Chondrocyte (in vitro differentiated cells): ENCODE measurements at regions not wholly inside any gene's neighbourhood (a gene's known extent, or its start where the extent isn't known, plus 50 kb on each side); places are given as distances from the start of the nearest gene placed in this dataset.

Experiments
- DNase-seq: peaks from one replicate; pipeline ENCODE4 v3.0.0; 2021; ENCODE audit warnings: mixed read lengths, low spot score
- H3K27ac Mint-ChIP-seq: one replicate; pipeline ENCODE4 v1.8.0; 2021; ENCODE audit warnings: mild to moderate bottlenecking, moderate library complexity, mixed read lengths; ENCODE audit not compliant: unreplicated experiment
- H3K27me3 Mint-ChIP-seq: 2 replicates; pipeline ENCODE4 v1.8.0; 2021; ENCODE audit warnings: low read depth, mixed read lengths
- H3K36me3 Mint-ChIP-seq: 2 replicates; pipeline ENCODE4 v1.8.0; 2021; ENCODE audit warnings: low read depth, mixed read lengths
- H3K4me1 Mint-ChIP-seq: 2 replicates; pipeline ENCODE4 v1.8.0; 2021; ENCODE audit warnings: low read depth, mild to moderate bottlenecking, mixed read lengths
- H3K4me3 Mint-ChIP-seq: one replicate; pipeline ENCODE4 v1.8.0; 2021; ENCODE audit warnings: mild to moderate bottlenecking, moderate library complexity, mixed read lengths; ENCODE audit not compliant: unreplicated experiment
- H3K9me3 Mint-ChIP-seq: 2 replicates; pipeline ENCODE4 v1.8.0; 2021; ENCODE audit warnings: low read depth, mixed read lengths
- TF ChIP-seq, protein P1 (sequence below): fragments of 200-600 bp; sonication (generic); IDR thresholded peaks from 2 replicates; pipeline ENCODE4 v1.5.0; 2021; ENCODE audit warnings: antibody characterized with exemption, mild to moderate bottlenecking, moderate library complexity

DNA sequence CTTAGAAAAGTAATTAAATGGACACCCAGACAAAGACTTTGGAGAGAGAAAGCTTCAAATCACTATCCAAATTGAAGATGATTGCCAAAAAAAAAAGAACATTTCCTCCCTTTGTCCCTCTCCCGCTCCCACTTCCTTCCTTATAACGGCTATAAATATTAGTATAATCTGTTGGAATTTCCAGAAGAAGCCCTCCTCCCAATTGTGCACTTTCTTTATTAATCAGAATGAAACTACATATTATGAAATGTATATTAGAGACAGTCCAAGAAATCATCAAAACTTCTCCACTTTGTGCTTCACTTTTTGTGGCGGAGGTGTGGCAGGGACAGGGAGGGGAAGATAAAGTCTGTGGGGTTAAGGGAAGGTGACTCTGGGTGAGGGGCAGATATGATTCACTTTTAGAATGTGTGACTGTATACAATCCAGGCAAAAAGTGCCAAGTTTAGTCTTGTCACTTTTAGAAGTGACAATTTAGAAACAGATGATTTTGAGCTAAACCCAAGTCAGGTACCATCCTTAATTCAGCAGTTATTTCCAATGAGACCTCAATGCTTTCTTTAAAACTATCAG is 195.0 kb upstream of the MARCKS start:
- no peaks in the 10 kb centered on the region for H3K36me3 Mint-ChIP-seq
- no peak for DNase-seq
- peaks cover 4% of the 10 kb centered on the region for H3K4me1 Mint-ChIP-seq
- no peak overlapping the region for H3K4me3 Mint-ChIP-seq
- TF ChIP-seq, protein P1, sequence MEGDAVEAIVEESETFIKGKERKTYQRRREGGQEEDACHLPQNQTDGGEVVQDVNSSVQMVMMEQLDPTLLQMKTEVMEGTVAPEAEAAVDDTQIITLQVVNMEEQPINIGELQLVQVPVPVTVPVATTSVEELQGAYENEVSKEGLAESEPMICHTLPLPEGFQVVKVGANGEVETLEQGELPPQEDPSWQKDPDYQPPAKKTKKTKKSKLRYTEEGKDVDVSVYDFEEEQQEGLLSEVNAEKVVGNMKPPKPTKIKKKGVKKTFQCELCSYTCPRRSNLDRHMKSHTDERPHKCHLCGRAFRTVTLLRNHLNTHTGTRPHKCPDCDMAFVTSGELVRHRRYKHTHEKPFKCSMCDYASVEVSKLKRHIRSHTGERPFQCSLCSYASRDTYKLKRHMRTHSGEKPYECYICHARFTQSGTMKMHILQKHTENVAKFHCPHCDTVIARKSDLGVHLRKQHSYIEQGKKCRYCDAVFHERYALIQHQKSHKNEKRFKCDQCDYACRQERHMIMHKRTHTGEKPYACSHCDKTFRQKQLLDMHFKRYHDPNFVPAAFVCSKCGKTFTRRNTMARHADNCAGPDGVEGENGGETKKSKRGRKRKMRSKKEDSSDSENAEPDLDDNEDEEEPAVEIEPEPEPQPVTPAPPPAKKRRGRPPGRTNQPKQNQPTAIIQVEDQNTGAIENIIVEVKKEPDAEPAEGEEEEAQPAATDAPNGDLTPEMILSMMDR: no peak
- H3K27me3 Mint-ChIP-seq: no peaks in the 10 kb centered on the region
- H3K9me3 Mint-ChIP-seq: no peaks in the 10 kb centered on the region
- H3K27ac Mint-ChIP-seq: no peak overlapping the region

DNA sequence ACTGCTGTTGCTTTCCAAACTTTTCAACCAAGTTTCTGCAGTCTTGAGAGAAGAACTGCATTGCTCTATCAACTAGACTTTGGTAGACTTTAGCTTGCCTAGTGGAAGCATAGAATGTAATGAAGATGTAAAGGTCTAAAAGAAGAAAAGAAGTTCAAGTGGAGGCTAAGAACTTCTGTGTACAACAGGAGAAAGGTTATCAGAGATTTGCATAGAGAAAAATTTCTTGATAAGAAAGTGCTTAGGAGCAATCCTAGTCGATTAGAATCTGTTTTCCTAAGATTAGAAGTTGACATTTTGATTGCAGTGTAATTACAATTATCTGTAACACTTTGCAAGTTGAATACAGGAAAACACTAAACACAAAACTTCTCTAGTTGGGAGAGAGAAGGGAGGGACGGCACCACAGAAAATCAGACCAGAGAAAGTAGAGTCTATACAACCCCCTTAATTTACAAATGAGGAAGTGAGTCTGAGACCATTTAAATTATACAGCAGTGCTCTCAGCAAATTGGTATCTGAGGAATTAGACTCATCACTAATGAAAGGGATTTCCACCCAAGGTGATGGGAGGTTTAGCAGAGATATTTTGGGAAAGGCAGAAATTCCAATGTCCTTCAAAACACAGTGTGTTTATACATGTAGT is 194.3 kb upstream of the MARCKS start:
- H3K36me3 Mint-ChIP-seq: no peaks in the 10 kb centered on the region
- no peak overlapping the region for H3K4me3 Mint-ChIP-seq

DNA sequence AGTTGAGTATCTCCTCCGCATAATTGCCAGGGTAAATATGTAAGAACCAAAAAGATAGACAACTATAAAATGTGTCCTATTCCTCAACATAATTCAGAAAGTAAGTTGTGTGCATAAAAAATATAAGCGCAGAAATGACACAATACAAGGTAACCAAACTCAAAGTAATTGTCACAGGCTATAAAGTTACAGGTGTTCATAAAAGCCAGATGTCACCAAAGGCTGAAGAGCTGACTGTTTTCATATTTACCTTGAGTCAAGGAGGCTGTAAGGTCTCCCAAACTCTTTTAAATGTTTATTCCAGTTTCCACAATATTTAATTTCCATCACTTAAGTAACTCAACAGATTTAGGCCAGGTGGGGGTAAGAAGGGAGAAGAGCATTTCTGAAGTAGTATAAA is 192.2 kb upstream of the MARCKS start:
- DNase-seq: no peak
- TF ChIP-seq, protein P1: no peak
- peaks cover 7% of the 10 kb centered on the region for H3K4me1 Mint-ChIP-seq
- no peak overlapping the region for H3K4me3 Mint-ChIP-seq
- no peaks in the 10 kb centered on the region for H3K36me3 Mint-ChIP-seq
- H3K27ac Mint-ChIP-seq: no peak overlapping the region
- no peaks in the 10 kb centered on the region for H3K27me3 Mint-ChIP-seq
- H3K9me3 Mint-ChIP-seq: no peaks in the 10 kb centered on the region

More for the DNA sequence above, 194.3 kb upstream of the MARCKS start:
- Mint-ChIP-seq H3K27ac (no peak overlapping the region), H3K27me3 (no peaks in the 10 kb centered on the region), H3K4me1 (peaks cover 4% of the 10 kb centered on the region), H3K9me3 (no peaks in the 10 kb centered on the region)
- TF ChIP-seq, protein P1: no peak
- DNase-seq: no peak

DNA sequence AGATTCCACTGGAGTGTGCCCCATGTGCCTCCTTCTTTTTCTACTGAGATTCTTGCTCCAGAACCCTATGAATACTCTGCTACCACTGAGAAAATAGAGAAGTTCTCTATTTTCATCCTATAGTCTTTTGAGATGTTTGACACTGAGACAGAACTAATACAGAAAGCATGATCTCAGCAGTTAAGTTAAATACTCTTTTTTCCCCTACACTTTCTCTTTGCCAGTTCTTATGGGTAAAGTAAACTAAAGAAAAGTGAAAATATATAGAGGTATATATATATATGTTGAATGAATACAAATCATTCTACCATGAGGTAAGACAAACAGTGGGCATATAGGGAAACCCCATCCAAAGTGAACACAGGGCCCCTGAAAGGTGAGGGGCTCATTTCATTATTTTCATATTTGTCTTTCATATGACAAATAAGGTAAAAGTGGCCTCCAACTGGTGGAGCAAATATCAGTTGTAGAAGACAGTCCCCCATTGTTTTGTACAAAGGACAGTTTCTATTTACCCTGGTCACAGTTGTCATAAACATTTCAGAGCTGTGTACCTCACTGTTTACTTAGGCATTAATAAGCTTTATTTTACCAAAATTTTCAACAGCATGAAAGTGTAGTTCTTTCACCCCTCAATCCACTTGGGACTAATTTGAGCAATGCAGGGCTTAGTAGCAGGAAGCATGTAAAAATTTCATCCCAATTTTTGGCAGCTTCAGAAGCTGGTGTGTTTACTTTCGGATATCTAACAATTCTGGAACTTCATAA is 188.3 kb upstream of the MARCKS start:
- TF ChIP-seq, protein P1: no peak
- peaks cover 8% of the 10 kb centered on the region for H3K4me1 Mint-ChIP-seq
- no peak overlapping the region for H3K27ac Mint-ChIP-seq
- no peak overlapping the region for H3K4me3 Mint-ChIP-seq
- no peaks in the 10 kb centered on the region for H3K9me3 Mint-ChIP-seq
- H3K36me3 Mint-ChIP-seq: no peaks in the 10 kb centered on the region
- no peaks in the 10 kb centered on the region for H3K27me3 Mint-ChIP-seq
- no peak for DNase-seq

DNA sequence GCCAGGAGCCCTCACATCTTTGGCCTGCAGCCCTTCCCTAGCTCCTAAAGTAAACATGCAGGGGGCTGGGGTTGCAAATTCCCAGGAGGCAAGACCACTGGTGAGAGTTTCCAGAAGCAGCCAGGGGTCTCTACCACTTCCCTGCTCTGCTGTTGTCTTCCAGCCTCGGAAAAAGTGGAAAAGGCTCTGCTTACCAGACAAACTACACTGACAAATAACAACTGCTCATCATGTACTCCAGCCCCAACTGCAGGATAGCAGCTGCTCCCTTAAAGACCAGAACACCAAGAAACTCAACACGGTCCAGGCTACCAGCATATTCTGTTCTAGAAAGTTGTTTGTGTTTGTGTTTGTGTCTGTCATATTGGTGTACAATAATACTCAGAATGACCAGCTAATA is 187.5 kb upstream of the MARCKS start:
- DNase-seq: no peak
- Mint-ChIP-seq H3K27me3 (no peaks in the 10 kb centered on the region), H3K4me1 (peaks cover 8% of the 10 kb centered on the region), H3K4me3 (no peak overlapping the region), H3K36me3 (no peaks in the 10 kb centered on the region), H3K27ac (no peak overlapping the region), H3K9me3 (no peaks in the 10 kb centered on the region)
- TF ChIP-seq, protein P1: no peak
